ENCODE measurements at regions not wholly inside any gene's neighbourhood (a gene's known extent, or its start where the extent isn't known, plus 50 kb on each side); places are given as distances from the start of the nearest gene placed in this dataset.

DNA sequence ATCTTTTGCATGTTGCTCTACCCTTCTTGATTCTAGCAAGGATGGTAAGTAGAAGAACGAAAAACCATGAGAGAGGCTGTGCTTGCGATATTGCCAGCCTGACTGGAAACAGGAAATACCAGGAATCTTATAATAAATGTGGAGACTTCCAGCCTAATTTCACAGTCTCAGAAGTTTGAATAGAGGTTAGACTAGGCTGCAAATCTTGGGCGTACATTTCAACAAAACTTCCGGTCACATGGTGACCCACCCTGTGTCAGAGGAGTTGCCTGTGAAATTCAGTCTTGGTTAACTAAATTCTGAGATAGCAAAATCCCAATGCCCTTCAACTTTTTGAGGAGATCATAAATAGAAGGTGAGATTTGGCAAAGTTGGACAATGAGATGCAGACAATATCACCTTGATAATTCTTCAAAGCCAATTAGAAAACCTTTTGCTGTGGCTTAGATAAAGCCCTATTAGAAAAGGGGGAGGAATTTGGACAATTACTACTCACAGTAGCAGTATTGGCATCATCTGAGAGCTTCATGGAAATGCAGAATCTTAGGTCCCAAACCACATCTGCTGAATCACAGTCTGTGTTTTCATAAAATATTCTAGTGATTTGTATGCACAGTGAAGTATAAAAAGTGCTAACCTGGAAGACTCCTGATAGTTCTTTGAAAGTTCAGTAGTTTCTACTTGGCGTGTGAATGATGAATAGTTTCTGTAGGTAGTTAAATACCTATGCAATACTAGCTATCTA is 262.0 kb upstream of the JAG1 start:
- intact Hi-C loops (cut with DNase I; ENCODE audit: low total_unique reads), result no loop called here
- no peak for DNase-seq (ENCODE audit: low spot score in 2 of 2)
- WGBS, 2 donors, result 72 to 76% methylated on average over 5 of the region's 5 CpGs
- no peak overlapping the region for H3K4me3 ChIP-seq (ENCODE audit: low read depth, poor library complexity, severe bottlenecking)
- no peak for TF ChIP-seq POLR2A (IDR thresholded peaks at IDR 0.05)
- TF ChIP-seq, protein P1, sequence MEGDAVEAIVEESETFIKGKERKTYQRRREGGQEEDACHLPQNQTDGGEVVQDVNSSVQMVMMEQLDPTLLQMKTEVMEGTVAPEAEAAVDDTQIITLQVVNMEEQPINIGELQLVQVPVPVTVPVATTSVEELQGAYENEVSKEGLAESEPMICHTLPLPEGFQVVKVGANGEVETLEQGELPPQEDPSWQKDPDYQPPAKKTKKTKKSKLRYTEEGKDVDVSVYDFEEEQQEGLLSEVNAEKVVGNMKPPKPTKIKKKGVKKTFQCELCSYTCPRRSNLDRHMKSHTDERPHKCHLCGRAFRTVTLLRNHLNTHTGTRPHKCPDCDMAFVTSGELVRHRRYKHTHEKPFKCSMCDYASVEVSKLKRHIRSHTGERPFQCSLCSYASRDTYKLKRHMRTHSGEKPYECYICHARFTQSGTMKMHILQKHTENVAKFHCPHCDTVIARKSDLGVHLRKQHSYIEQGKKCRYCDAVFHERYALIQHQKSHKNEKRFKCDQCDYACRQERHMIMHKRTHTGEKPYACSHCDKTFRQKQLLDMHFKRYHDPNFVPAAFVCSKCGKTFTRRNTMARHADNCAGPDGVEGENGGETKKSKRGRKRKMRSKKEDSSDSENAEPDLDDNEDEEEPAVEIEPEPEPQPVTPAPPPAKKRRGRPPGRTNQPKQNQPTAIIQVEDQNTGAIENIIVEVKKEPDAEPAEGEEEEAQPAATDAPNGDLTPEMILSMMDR (IDR thresholded peaks at IDR 0.05), result no peak

DNA sequence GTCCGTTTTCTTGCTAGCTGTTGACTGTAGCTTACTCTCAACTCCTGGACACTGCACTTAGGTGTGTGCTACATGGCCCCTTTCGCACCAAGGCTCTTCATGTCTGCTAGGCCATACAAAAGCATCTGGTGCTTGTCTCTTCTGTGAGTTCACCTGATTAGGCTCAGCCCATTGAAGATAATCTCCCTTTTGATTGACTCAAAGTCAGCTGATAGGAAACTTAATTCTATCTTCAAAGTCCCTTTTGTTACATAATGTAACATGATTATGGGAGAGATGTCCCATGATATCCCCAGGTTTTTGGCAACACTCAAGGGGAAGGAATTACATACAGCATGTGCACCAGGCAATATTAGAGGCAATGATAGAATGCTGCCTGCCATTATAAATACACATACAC is 263.0 kb upstream of the JAG1 start:
- no peak for TF ChIP-seq POLR2A (IDR thresholded peaks at IDR 0.05)
- TF ChIP-seq, protein P1 (IDR thresholded peaks at IDR 0.05), result no peak
- 95 to 96% methylated on average over 2 of the region's 2 CpGs for WGBS, 2 donors
- H3K4me3 ChIP-seq (ENCODE audit: low read depth, poor library complexity, severe bottlenecking), result no peak overlapping the region
- intact Hi-C loops (cut with DNase I; ENCODE audit: low total_unique reads), result no loop called here
- no peak for DNase-seq (ENCODE audit: low spot score in 2 of 2)

DNA sequence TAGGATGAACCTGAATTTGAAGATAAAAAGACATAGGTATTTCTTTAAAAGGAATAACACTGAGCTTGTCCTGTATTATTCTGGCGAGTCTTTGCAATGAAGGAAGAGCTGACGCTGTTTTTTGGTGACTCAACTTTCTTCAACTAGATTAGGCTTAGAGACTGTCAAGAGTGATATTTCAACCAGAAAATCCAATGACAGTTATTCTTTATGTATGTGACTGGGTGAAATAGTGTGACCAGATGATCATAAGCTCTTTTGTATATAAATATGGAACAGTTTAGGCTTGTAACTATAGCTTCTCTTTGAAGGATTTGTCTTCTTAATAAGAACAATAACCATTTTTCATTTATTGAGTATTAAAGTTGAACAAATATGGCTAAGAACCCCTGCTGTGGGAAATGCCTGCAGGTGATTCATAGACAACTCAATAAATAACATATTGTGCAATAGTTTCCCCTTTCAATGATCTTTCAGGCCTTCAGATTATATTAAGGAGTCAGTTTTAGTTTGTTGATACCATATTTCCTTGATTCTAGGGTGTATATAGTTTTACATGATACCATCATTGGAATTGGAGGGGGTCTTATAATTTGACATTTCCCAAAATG is 265.6 kb upstream of the JAG1 start:
- WGBS, 2 donors, result 92 to 96% methylated on average over 2 of the region's 2 CpGs
- TF ChIP-seq, protein P1 (IDR thresholded peaks at IDR 0.05), result no peak
- TF ChIP-seq POLR2A (IDR thresholded peaks at IDR 0.05), result no peak
- intact Hi-C loops (cut with DNase I; ENCODE audit: low total_unique reads), result no loop called here
- no peak overlapping the region for H3K4me3 ChIP-seq (ENCODE audit: low read depth, poor library complexity, severe bottlenecking)
- DNase-seq (ENCODE audit: low spot score in 2 of 2), result no peak

DNA sequence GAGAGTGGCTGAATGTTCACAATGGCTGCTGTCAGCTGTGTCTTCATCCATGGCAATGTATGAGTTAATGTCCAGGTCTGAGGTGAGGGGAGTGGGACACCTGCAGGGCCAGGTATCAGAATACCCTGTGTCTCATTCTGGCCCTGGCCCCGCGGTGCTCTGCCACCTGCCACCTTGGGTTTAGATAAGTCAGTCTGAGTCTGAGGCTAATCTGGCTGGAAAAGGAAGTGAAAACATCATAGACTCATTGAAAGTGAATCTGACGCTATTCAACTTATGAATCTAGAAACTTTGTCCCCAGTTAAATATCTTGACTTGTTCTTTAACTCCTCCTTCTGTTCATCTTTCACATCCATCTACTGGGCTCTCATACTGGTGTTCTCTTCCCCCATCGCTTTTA is 267.1 kb upstream of the JAG1 start:
- TF ChIP-seq, protein P1 (IDR thresholded peaks at IDR 0.05), result no peak
- no peak for TF ChIP-seq POLR2A (IDR thresholded peaks at IDR 0.05)
- 88 to 93% methylated on average over 4 of the region's 4 CpGs for WGBS, 2 donors
- DNase-seq (ENCODE audit: low spot score in 2 of 2), result no peak
- intact Hi-C loops (cut with DNase I; ENCODE audit: low total_unique reads), result no loop called here
- no peak overlapping the region for H3K4me3 ChIP-seq (ENCODE audit: low read depth, poor library complexity, severe bottlenecking)

DNA sequence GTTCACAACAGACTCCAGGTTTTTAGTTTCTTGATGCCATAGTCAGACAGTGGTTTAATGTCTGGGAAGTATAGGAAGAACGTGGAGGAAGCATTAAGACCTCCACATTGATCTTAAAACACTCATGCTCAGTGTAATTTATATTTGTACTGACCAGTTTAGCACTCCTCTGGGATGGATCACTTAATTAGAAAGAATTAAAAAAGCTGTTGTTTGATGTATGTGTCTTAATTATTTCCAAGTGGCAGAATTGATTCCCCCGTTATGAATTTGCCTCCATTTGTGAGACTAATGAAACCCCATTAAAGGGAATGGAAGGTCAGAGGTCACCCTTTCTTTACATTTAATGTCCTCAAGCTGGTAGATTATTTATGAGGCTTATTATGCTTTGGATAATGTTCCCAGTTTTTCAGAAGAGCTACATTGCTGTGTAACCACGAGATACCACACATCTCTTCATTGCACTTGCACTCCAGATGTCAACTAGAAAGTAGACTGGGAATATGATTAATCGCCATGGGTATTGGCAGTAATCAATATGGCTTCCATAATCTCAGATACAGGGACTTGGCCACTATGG is 270.0 kb upstream of the JAG1 start:
- H3K4me3 ChIP-seq (ENCODE audit: low read depth, poor library complexity, severe bottlenecking), result no peak overlapping the region
- 75 to 87% methylated on average over 4 of the region's 4 CpGs for WGBS, 2 donors
- TF ChIP-seq POLR2A (IDR thresholded peaks at IDR 0.05), result no peak
- TF ChIP-seq, protein P1 (IDR thresholded peaks at IDR 0.05), result no peak
- no peak for DNase-seq (ENCODE audit: low spot score in 2 of 2)
- intact Hi-C loops (cut with DNase I; ENCODE audit: low total_unique reads), result no loop called here

Data from lower leg skin (tissue), 4 donors.